Hepatocyte (in vitro differentiated cells): ENCODE measurements at regions not wholly inside any gene's neighbourhood (a gene's known extent, or its start where the extent isn't known, plus 50 kb on each side); places are given as distances from the start of the nearest gene placed in this dataset.

Source experiments
- CTCF ChIP-seq: fragments of 200-600 bp; sonication (generic); IDR thresholded peaks from 2 replicates; pipeline ENCODE4 v1.5.1; 2016; ENCODE audit warnings: antibody characterized with exemption, mild to moderate bottlenecking; ENCODE audit not compliant: poor library complexity
- EZH2phosphoT487 ChIP-seq: fragments of 200-600 bp; sonication (generic); IDR thresholded peaks from one replicate; pipeline ENCODE4 v1.6.1; 2018; ENCODE audit warnings: antibody characterized with exemption, mild to moderate bottlenecking, low read depth, moderate library complexity; ENCODE audit not compliant: unreplicated experiment, severe bottlenecking

- TF ChIP-seq CTCF (no peak), EZH2phosphoT487 (no peak)
Observed at GRCh38 chr6:26270903-26271667, 93.9 kb upstream of the BTN3A2 start.
